ENCODE measurements at regions not wholly inside any gene's neighbourhood (a gene's known extent, or its start where the extent isn't known, plus 50 kb on each side); places are given as distances from the start of the nearest gene placed in this dataset.

DNA sequence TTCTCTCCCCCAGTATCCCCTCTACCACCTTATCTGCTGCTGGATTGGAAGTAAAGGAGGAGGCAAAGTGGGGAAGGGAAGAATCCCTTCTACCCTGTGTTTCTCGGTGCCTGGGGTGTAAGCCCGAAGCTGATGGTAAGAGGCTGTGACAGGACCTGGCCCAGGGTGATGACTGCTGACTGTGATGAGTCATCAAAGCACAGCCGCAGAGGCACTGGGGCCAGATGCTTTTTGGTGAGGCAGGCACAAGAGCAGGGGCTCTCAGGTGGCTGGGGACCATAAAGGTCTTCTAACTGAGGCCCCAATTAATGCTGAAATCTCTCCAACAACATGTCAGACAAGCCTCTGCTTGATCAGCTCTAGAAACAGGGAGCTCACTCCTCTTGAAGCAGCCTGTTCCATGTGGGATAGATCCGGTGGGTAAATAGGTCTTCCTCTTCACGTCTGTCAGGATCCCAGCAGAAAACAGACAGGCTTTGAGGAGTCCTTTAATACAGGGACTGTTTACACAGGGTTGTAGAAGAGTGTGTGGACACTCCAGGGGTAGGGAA lies 86.1 kb upstream of the PCBD1 start:
- TF ChIP-seq SIN3A (IDR thresholded peaks at IDR 0.05; ENCODE audit: borderline replicate concordance, insufficient read depth, low read length) (no peak), TAF1 (IDR thresholded peaks at IDR 0.05; ENCODE audit: borderline replicate concordance, insufficient read depth, low read length) (no peak), FOXP2 (optimal IDR thresholded peaks at IDR 0.05; ENCODE audit: borderline replicate concordance, extremely low read depth, extremely low read length, insufficient read depth) (no peak), POLR2AphosphoS5 (IDR thresholded peaks at IDR 0.05; ENCODE audit: low read depth, low read length) (no peak)
- TF ChIP-seq, protein P1, sequence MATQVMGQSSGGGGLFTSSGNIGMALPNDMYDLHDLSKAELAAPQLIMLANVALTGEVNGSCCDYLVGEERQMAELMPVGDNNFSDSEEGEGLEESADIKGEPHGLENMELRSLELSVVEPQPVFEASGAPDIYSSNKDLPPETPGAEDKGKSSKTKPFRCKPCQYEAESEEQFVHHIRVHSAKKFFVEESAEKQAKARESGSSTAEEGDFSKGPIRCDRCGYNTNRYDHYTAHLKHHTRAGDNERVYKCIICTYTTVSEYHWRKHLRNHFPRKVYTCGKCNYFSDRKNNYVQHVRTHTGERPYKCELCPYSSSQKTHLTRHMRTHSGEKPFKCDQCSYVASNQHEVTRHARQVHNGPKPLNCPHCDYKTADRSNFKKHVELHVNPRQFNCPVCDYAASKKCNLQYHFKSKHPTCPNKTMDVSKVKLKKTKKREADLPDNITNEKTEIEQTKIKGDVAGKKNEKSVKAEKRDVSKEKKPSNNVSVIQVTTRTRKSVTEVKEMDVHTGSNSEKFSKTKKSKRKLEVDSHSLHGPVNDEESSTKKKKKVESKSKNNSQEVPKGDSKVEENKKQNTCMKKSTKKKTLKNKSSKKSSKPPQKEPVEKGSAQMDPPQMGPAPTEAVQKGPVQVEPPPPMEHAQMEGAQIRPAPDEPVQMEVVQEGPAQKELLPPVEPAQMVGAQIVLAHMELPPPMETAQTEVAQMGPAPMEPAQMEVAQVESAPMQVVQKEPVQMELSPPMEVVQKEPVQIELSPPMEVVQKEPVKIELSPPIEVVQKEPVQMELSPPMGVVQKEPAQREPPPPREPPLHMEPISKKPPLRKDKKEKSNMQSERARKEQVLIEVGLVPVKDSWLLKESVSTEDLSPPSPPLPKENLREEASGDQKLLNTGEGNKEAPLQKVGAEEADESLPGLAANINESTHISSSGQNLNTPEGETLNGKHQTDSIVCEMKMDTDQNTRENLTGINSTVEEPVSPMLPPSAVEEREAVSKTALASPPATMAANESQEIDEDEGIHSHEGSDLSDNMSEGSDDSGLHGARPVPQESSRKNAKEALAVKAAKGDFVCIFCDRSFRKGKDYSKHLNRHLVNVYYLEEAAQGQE (IDR thresholded peaks at IDR 0.05; ENCODE audit: insufficient read depth in 1 of 2, low read depth in 2 of 2, low read length in 2 of 2), result no peak

- TF ChIP-seq, protein P1 (IDR thresholded peaks at IDR 0.05; ENCODE audit: insufficient read depth in 1 of 2, low read depth in 2 of 2, low read length in 2 of 2), result no peak
- no peak for TF ChIP-seq SIN3A (IDR thresholded peaks at IDR 0.05; ENCODE audit: borderline replicate concordance, insufficient read depth, low read length)
- TF ChIP-seq POLR2AphosphoS5 (IDR thresholded peaks at IDR 0.05; ENCODE audit: low read depth, low read length), result no peak
- TF ChIP-seq TAF1 (IDR thresholded peaks at IDR 0.05; ENCODE audit: borderline replicate concordance, insufficient read depth, low read length), result no peak
- TF ChIP-seq FOXP2 (optimal IDR thresholded peaks at IDR 0.05; ENCODE audit: borderline replicate concordance, extremely low read depth, extremely low read length, insufficient read depth), result no peak
Measured at GRCh38 chr10:70974920-70975319, 86.6 kb upstream of the PCBD1 start.

- TF ChIP-seq SIN3A (IDR thresholded peaks at IDR 0.05; ENCODE audit: borderline replicate concordance, insufficient read depth, low read length), result no peak
- TF ChIP-seq POLR2AphosphoS5 (IDR thresholded peaks at IDR 0.05; ENCODE audit: low read depth, low read length), result no peak
- TF ChIP-seq, protein P1 (IDR thresholded peaks at IDR 0.05; ENCODE audit: insufficient read depth in 1 of 2, low read depth in 2 of 2, low read length in 2 of 2), result no peak
- TF ChIP-seq TAF1 (IDR thresholded peaks at IDR 0.05; ENCODE audit: borderline replicate concordance, insufficient read depth, low read length), result no peak
- no peak for TF ChIP-seq FOXP2 (optimal IDR thresholded peaks at IDR 0.05; ENCODE audit: borderline replicate concordance, extremely low read depth, extremely low read length, insufficient read depth)
Measured at GRCh38 chr10:70976063-70976695, 87.8 kb upstream of the PCBD1 start.

GRCh38 chr10:70977625-70978024 lies 89.3 kb upstream of the PCBD1 start:
- TF ChIP-seq, protein P1 (IDR thresholded peaks at IDR 0.05; ENCODE audit: insufficient read depth in 1 of 2, low read depth in 2 of 2, low read length in 2 of 2), result no peak
- TF ChIP-seq FOXP2 (optimal IDR thresholded peaks at IDR 0.05; ENCODE audit: borderline replicate concordance, extremely low read depth, extremely low read length, insufficient read depth) (no peak), TAF1 (IDR thresholded peaks at IDR 0.05; ENCODE audit: borderline replicate concordance, insufficient read depth, low read length) (no peak), POLR2AphosphoS5 (IDR thresholded peaks at IDR 0.05; ENCODE audit: low read depth, low read length) (no peak), SIN3A (IDR thresholded peaks at IDR 0.05; ENCODE audit: borderline replicate concordance, insufficient read depth, low read length) (no peak)

Measured in PFSK-1 (cell line).